ENCODE measurements at regions not wholly inside any gene's neighbourhood (a gene's known extent, or its start where the extent isn't known, plus 50 kb on each side); places are given as distances from the start of the nearest gene placed in this dataset.

DNA sequence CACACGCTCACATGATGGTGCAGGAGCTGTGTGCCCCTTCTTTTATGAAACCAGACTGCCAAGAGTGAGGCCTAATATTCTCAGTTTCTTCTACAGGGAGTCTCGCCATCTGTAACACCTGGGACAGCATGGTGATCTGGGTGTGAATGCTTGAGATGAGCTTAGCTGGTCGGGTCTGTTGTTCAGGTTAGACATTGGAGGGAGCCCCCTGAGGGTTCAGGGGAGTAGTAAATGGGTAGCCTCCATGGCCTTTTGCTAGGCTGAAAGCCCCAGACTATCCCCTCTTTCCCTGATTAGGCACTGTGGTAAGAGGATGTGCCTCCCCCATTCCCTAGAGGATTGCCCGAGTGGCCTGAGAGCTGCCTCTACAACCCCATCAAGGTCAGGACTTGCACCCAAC lies 1916.1 kb downstream of the PCDH9 start:
- TF ChIP-seq, protein P1, sequence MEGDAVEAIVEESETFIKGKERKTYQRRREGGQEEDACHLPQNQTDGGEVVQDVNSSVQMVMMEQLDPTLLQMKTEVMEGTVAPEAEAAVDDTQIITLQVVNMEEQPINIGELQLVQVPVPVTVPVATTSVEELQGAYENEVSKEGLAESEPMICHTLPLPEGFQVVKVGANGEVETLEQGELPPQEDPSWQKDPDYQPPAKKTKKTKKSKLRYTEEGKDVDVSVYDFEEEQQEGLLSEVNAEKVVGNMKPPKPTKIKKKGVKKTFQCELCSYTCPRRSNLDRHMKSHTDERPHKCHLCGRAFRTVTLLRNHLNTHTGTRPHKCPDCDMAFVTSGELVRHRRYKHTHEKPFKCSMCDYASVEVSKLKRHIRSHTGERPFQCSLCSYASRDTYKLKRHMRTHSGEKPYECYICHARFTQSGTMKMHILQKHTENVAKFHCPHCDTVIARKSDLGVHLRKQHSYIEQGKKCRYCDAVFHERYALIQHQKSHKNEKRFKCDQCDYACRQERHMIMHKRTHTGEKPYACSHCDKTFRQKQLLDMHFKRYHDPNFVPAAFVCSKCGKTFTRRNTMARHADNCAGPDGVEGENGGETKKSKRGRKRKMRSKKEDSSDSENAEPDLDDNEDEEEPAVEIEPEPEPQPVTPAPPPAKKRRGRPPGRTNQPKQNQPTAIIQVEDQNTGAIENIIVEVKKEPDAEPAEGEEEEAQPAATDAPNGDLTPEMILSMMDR (IDR thresholded peaks at IDR 0.05): no peak

DNA sequence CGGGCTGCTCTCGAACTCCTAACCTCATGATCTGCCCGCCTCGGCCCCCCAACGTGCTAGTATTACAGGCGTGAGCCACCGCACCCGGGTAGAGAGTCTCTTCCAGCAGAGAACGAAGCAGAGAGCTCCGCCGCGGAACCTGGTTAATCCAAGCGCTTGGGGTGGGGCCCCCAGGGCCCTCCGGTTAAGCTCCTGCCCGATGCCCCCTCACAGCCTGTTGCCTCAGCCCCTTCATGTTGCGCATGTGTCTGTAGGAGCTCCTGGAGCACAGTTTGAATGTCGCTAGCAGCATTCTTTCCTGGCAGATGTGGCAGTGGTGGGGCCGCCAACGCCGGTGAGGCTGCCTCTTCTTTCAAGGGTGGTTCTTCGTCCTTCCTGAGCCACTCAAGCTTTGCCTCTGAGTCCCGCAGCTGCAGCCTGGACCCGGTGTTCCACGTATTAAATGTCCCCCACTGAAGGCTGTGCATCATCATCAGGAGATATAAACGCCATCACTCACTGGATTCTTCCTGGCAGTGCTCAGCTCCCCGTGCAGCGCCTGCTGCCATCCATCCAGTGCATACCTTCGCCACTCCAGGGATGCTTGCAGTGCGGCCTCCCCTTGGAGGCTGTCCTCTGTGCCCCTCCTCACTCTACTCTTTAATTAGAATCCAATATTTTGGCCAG lies 1919.3 kb downstream of the PCDH9 start:
- TF ChIP-seq, protein P1 (IDR thresholded peaks at IDR 0.05): no peak

DNA sequence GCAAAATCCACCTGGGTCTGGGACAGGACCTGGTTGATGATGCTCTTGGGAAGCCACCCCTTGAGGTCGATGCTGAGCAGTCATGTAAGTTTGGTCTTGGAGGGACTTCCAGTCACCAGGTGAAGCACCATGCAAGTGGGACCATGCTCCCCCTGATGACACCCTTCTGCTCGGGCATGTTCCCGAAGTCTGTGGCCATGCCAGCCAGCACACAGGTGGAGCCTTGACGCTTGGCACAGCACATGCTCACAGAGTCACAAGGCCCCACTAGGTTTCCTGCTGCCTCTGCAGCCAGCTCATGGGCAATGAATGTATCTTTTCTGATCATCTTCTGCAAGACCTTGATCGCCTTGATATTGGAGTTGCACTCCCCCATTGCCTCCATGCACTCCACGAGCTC lies 1920.2 kb downstream of the PCDH9 start:
- TF ChIP-seq, protein P1 (IDR thresholded peaks at IDR 0.05): no peak

DNA sequence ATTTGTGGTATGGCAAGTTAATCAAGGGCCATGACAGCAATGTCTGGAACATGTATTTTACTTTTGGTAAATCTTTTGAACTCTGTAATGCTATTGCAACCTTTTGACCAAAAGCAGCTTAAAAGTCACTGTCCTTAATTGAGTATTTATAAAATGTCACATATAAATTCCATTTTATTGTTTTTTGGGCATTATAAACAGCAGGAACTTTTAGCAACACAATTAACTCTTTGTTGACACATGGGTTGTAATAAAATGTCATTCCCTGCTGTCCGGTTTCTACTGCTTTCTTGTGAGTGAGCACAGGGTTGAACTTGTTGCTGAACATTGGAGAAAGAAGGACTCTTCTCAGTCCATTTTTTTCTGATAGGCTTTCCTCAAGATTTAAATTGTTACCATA lies 1923.1 kb downstream of the PCDH9 start:
- TF ChIP-seq, protein P1 (IDR thresholded peaks at IDR 0.05): no peak

DNA sequence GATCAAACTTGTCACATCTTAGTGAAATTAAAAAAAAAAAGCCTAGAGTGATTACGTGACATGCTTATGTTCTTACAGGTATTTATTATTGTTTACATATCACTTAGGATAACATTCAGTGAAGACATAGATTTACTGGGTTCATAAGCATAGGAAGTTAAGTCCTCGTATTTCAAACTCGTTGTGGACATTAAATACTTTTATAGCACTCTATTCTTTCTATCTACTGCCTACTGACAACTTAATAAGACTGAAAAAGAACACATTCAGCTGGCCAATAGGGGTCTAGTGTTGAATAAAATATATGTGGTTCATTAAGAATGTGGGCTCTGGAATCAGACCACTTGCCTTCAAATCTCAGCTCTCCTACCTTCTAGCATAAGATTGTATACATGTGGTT lies 1927.4 kb downstream of the PCDH9 start:
- TF ChIP-seq, protein P1 (IDR thresholded peaks at IDR 0.05): no peak

DNA sequence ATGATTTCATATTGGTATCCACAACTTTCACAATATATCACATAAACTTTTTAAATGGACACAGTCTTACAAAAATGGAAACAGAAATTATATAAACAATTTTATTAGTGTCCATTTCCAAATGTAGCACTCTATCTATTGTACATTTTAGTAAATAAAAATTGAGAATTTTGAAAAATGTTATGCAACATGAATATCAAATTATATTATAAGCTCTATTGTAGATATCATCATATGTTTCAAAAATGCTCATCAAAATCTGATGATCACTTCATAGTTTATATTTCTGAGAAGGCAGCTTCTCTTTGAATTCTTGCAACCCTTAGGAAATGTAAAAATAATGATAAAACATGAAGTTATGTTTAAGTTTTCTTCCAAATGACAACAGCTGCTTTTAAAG lies 1928.6 kb downstream of the PCDH9 start:
- TF ChIP-seq, protein P1 (IDR thresholded peaks at IDR 0.05): no peak

DNA sequence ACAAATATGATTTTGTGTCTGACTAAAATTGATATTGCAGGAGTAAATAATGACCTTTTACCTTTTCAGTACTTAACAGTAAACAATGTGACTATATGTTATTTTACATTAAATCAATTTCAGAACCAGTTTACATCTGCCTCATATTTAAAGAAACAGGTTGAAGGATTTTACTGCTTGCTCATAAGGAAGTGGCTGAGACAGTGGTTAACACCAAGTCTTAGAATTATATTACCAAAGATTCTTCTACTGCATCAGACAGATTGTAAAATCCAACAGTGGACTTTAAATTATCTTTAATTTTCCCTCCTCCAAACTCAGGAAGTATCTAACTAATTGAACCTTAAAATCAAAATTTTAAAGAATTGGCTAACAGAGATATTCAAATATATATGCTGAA lies 1929.9 kb downstream of the PCDH9 start:
- TF ChIP-seq, protein P1 (IDR thresholded peaks at IDR 0.05): no peak

All from LNCAP (cell line).